OCI-LY7 (cell line): ENCODE measurements at regions not wholly inside any gene's neighbourhood (a gene's known extent, or its start where the extent isn't known, plus 50 kb on each side); places are given as distances from the start of the nearest gene placed in this dataset.

Experiments
- BruUV-seq: library from RNA; stranded (reverse); fragments of 400-500 nt; replicated peaks from 2 replicates; lab custom pipeline; 2021; lab: Mats Ljungman, UMichigan
- CTCF ChIA-PET: fragments of 300-600 bp; sonication (Branson Sonifier 250); formaldehyde crosslinking; loops from one replicate; lab custom pipeline; 2022; ENCODE audit warnings: antibody characterized with exemption; ENCODE audit not compliant: unreplicated experiment; lab: Charles Lee
- POLR2A ChIA-PET: fragments of 300-600 bp; sonication (Branson Sonifier 250); formaldehyde crosslinking; loops from one replicate; lab custom pipeline; 2022; ENCODE audit warnings: antibody characterized with exemption; lab: Charles Lee
- DNase-seq: peaks from one replicate; pipeline ENCODE4 v3.0.0-alpha.2; 2015; ENCODE audit warnings: low spot score
- H2AFZ ChIP-seq: fragments of 200-600 bp; sonication (generic), shearing (Covaris generic); 2 replicates; pipeline ENCODE4 v1.6.1; 2014; ENCODE audit warnings: mild to moderate bottlenecking, antibody characterized with exemption, low read length, moderate library complexity
- H3K27ac ChIP-seq: fragments of 200-600 bp; sonication (generic); 2 replicates; pipeline ENCODE4 v1.5.1; 2014; ENCODE audit warnings: mixed run types, low read depth, mild to moderate bottlenecking, moderate library complexity, low read length, inconsistent platforms; ENCODE audit not compliant: poor library complexity, severe bottlenecking
- H3K36me3 ChIP-seq: fragments of 200-600 bp; sonication (generic); 2 replicates; pipeline ENCODE4 v1.6.1; 2014; ENCODE audit warnings: mild to moderate bottlenecking, antibody characterized with exemption, low read length, moderate library complexity, mixed read lengths; ENCODE audit not compliant: insufficient read depth
- H3K4me1 ChIP-seq: fragments of 200-600 bp; sonication (generic); 2 replicates; pipeline ENCODE4 v1.5.1; 2014; ENCODE audit warnings: mild to moderate bottlenecking, low read length; ENCODE audit not compliant: insufficient read depth, poor library complexity, severe bottlenecking
- H3K4me2 ChIP-seq: fragments of 200-600 bp; sonication (generic); 2 replicates; pipeline ENCODE4 v1.6.1; 2014; ENCODE audit warnings: mild to moderate bottlenecking, low read length
- H3K4me3 ChIP-seq: fragments of 200-600 bp; sonication (generic); 2 replicates; pipeline ENCODE4 v1.5.1; 2014; ENCODE audit warnings: mild to moderate bottlenecking, low read depth, low read length; ENCODE audit not compliant: poor library complexity, severe bottlenecking
- H3K79me2 ChIP-seq: fragments of 200-600 bp; sonication (generic); 2 replicates; pipeline ENCODE4 v1.6.1; 2016; ENCODE audit warnings: low read depth, mild to moderate bottlenecking, low read length, moderate library complexity, mixed read lengths; ENCODE audit not compliant: insufficient read depth
- H3K9me2 ChIP-seq: fragments of 200-600 bp; sonication (generic); 2 replicates; pipeline ENCODE4 v1.6.1; 2016; ENCODE audit warnings: mild to moderate bottlenecking, low read length, mixed read lengths; ENCODE audit not compliant: insufficient read depth
- H3K9me3 ChIP-seq: fragments of 200-600 bp; sonication (generic); 2 replicates; pipeline ENCODE4 v1.6.1; 2014; ENCODE audit warnings: mild to moderate bottlenecking, mixed run types, low read length, mixed read lengths
- H4K20me1 ChIP-seq: fragments of 200-600 bp; sonication (generic); 2 replicates; pipeline ENCODE4 v1.6.1; 2014; ENCODE audit warnings: mild to moderate bottlenecking, antibody characterized with exemption, low read length, moderate library complexity, mixed read lengths; ENCODE audit not compliant: insufficient read depth
- EZH2phosphoT487 ChIP-seq: fragments of 200-600 bp; sonication (generic); IDR thresholded peaks from 2 replicates; pipeline ENCODE4 v1.6.1; 2018; ENCODE audit warnings: low read depth, borderline replicate concordance, mild to moderate bottlenecking, mixed run types, antibody characterized with exemption, low read length, moderate library complexity, mixed read lengths
- intact Hi-C: fragments of 100-400 bp; cut with micrococcal nuclease; formaldehyde crosslinking; loops from one replicate; pipeline ENCODE4 v1.10.0; 2022; ENCODE audit not compliant: unreplicated experiment
- TF ChIP-seq, protein P1 (sequence below): fragments of 200-600 bp; sonication (generic); conservative IDR thresholded peaks from 2 replicates; pipeline ENCODE4 v1.5.1; 2014; ENCODE audit warnings: mild to moderate bottlenecking, antibody characterized with exemption, low read length, moderate library complexity, mixed read lengths

DNA sequence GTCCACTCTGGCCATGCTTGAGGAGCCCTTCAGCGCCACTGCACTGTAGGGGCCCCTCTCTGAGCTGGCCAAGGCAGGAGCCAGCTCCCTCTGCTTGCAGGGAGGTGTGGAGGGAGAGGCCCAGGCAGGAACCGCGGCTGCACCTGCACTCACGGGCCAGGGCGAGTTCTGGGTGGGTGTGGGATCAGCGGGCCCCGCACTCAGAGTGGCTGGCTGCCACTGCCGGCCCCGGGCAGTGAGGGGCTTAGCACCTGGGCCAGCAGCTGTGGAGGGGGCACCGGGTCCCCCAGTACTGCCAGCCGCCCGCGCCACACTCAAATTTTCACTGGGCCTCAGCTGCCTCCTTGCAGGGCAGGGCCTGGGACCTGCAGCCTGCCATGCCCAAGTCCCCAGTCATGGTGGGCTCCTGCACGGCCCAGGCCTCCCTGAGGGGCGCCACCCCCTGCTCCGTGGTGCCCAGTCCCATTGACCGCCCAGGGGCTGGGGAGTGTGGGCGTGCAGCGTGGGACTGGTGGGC, 347.2 kb upstream of the SPOCK3 start:
- CTCF ChIA-PET, result no interaction called here

DNA sequence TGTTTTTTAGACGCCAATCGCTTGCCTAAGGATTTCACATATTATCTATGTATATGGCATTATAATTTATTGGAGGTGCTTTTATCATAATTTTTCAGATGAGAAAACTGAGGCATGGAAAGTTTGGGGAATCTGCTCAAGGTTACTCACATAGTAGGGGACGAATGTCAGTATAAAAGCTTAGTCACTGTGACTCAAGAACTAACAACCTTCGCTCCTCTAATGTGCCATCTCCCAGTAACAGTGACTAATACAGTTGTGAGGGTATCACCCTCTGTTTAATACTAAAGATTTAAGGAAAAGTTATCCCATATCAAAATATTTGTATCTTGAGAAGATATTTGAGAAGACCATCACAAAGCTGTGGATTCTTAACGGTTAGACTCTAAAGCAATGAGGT, 353.1 kb upstream of the SPOCK3 start:
- Histone ChIP-seq H3K36me3 (no peaks in the 10 kb centered on the region), H3K4me3 (no peak overlapping the region), H3K9me3 (no peaks in the 10 kb centered on the region), H3K9me2 (no peaks in the 10 kb centered on the region), H3K4me1 (no peaks in the 10 kb centered on the region), H2AFZ (no peak overlapping the region), H3K79me2 (no peaks in the 10 kb centered on the region), H3K4me2 (no peak overlapping the region), H3K27ac (no peak overlapping the region), H4K20me1 (no peaks in the 10 kb centered on the region)
- ChIA-PET CTCF (no interaction called here), POLR2A (interaction anchor here (1.0 kb wide), 1 partner anchor 13 kb away, joined by 3 read pairs; no protein-coding TSS in a partner anchor)
- TF ChIP-seq, protein P1, sequence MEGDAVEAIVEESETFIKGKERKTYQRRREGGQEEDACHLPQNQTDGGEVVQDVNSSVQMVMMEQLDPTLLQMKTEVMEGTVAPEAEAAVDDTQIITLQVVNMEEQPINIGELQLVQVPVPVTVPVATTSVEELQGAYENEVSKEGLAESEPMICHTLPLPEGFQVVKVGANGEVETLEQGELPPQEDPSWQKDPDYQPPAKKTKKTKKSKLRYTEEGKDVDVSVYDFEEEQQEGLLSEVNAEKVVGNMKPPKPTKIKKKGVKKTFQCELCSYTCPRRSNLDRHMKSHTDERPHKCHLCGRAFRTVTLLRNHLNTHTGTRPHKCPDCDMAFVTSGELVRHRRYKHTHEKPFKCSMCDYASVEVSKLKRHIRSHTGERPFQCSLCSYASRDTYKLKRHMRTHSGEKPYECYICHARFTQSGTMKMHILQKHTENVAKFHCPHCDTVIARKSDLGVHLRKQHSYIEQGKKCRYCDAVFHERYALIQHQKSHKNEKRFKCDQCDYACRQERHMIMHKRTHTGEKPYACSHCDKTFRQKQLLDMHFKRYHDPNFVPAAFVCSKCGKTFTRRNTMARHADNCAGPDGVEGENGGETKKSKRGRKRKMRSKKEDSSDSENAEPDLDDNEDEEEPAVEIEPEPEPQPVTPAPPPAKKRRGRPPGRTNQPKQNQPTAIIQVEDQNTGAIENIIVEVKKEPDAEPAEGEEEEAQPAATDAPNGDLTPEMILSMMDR, result no peak
- TF ChIP-seq EZH2phosphoT487, result no peak
- intact Hi-C loops, result no loop called here
- no peak for DNase-seq
- BruUV-seq, result no TSS peak

More for the DNA sequence above, 347.2 kb upstream of the SPOCK3 start:
- Histone ChIP-seq H2AFZ (no peak overlapping the region), H3K4me1 (no peaks in the 10 kb centered on the region), H3K9me3 (no peaks in the 10 kb centered on the region), H3K4me2 (no peak overlapping the region), H3K79me2 (no peaks in the 10 kb centered on the region), H3K27ac (no peak overlapping the region), H3K9me2 (no peaks in the 10 kb centered on the region), H3K4me3 (no peak overlapping the region), H4K20me1 (no peaks in the 10 kb centered on the region), H3K36me3 (no peaks in the 10 kb centered on the region)
- no TSS peak for BruUV-seq
- DNase-seq, result no peak
- POLR2A ChIA-PET, result no interaction called here
- intact Hi-C loops, result no loop called here
- TF ChIP-seq EZH2phosphoT487, result no peak
- TF ChIP-seq, protein P1, result no peak

DNA sequence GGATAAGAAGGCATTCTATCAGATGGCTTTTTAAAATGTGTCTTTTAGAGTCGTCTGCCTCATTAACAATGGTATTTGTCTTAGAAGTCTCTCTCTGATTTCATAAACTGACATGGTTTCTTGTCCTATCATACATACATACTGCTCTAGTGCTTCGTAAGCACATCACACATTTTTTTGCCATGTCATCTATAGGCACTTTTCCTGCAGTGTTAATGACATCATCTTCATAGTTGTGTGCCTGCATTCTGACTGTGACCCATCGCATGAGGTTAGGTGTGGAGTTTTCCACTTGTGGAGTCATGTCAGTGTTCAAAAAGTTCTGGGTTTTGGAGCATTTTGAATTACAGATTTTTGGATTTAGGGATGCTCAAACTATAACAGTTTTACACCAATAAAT, 361.6 kb upstream of the SPOCK3 start:
- Histone ChIP-seq H3K9me3 (no peaks in the 10 kb centered on the region), H3K4me3 (no peak overlapping the region), H4K20me1 (no peaks in the 10 kb centered on the region), H3K4me1 (no peaks in the 10 kb centered on the region), H2AFZ (no peak overlapping the region), H3K27ac (no peak overlapping the region), H3K36me3 (no peaks in the 10 kb centered on the region), H3K4me2 (no peak overlapping the region), H3K79me2 (no peaks in the 10 kb centered on the region), H3K9me2 (no peaks in the 10 kb centered on the region)
- CTCF ChIA-PET, result no interaction called here
- no TSS peak for BruUV-seq
- no peak for DNase-seq
- POLR2A ChIA-PET, result no interaction called here
- intact Hi-C loops, result no loop called here
- no peak for TF ChIP-seq EZH2phosphoT487
- TF ChIP-seq, protein P1, result no peak
